ENCODE measurements at regions not wholly inside any gene's neighbourhood (a gene's known extent, or its start where the extent isn't known, plus 50 kb on each side); places are given as distances from the start of the nearest gene placed in this dataset.

- DNase-seq (ENCODE audit: low read depth, low spot score): peak; percentile 30
- H3K9me3 ChIP-seq (ENCODE audit: control insufficient read depth, insufficient read depth, low read length): peaks cover 13% of the 10 kb centered on the region; the same call in 1 of the 2 replicates
- POLR2A ChIA-PET: no interaction called here
- peak overlapping the region; percentile 11 for H3K27ac ChIP-seq (ENCODE audit: low read depth, low read length)
- H3K4me3 ChIP-seq (ENCODE audit: low read depth, low read length): no peak overlapping the region
- H3K27me3 ChIP-seq (ENCODE audit: control insufficient read depth, insufficient read depth, low read length): no peaks in the 10 kb centered on the region
- CTCF ChIA-PET: no interaction called here
- no peak for TF ChIP-seq CTCF (IDR thresholded peaks at IDR 0.05; ENCODE audit: low read depth, low read length)
Observed at GRCh38 chrY:7674465-7674864, 762.9 kb upstream of the AMELY start.

- ChIA-PET POLR2A (no interaction called here), CTCF (no interaction called here)
- Histone ChIP-seq H3K27ac (ENCODE audit: low read depth, low read length) (no peak overlapping the region), H3K4me3 (ENCODE audit: low read depth, low read length) (no peak overlapping the region), H3K27me3 (ENCODE audit: control insufficient read depth, insufficient read depth, low read length) (no peaks in the 10 kb centered on the region), H3K9me3 (ENCODE audit: control insufficient read depth, insufficient read depth, low read length) (peaks cover 3% of the 10 kb centered on the region; the same call in 1 of the 2 replicates)
- DNase-seq (ENCODE audit: low read depth, low spot score): no peak
- no peak for TF ChIP-seq CTCF (IDR thresholded peaks at IDR 0.05; ENCODE audit: low read depth, low read length)
Observed at GRCh38 chrY:7672796-7673195, 761.2 kb upstream of the AMELY start.

GRCh38 chrY:7663261-7663660 is 751.7 kb upstream of the AMELY start:
- H3K27me3 ChIP-seq (ENCODE audit: control insufficient read depth, insufficient read depth, low read length): no peaks in the 10 kb centered on the region
- CTCF ChIA-PET: no interaction called here
- no peak for TF ChIP-seq CTCF (IDR thresholded peaks at IDR 0.05; ENCODE audit: low read depth, low read length)

GRCh38 chrY:7659047-7659446 is 747.5 kb upstream of the AMELY start:
- POLR2A ChIA-PET: no interaction called here
- CTCF ChIA-PET: no interaction called here
- no peak for TF ChIP-seq CTCF (IDR thresholded peaks at IDR 0.05; ENCODE audit: low read depth, low read length)
- no peak for DNase-seq (ENCODE audit: low read depth, low spot score)
- no peak overlapping the region for H3K27ac ChIP-seq (ENCODE audit: low read depth, low read length)
- no peak overlapping the region for H3K4me3 ChIP-seq (ENCODE audit: low read depth, low read length)
- H3K9me3 ChIP-seq (ENCODE audit: control insufficient read depth, insufficient read depth, low read length): peaks cover 6% of the 10 kb centered on the region; the same call in 1 of the 2 replicates
- no peaks in the 10 kb centered on the region for H3K27me3 ChIP-seq (ENCODE audit: control insufficient read depth, insufficient read depth, low read length)

More at GRCh38 chrY:7663261-7663660, 751.7 kb upstream of the AMELY start:
- POLR2A ChIA-PET: no interaction called here
- Histone ChIP-seq H3K9me3 (ENCODE audit: control insufficient read depth, insufficient read depth, low read length) (no peaks in the 10 kb centered on the region), H3K27ac (ENCODE audit: low read depth, low read length) (no peak overlapping the region), H3K4me3 (ENCODE audit: low read depth, low read length) (no peak overlapping the region)
- DNase-seq (ENCODE audit: low read depth, low spot score): no peak

GRCh38 chrY:7656596-7656995 is 745.0 kb upstream of the AMELY start:
- Histone ChIP-seq H3K27me3 (ENCODE audit: control insufficient read depth, insufficient read depth, low read length) (no peaks in the 10 kb centered on the region), H3K27ac (ENCODE audit: low read depth, low read length) (no peak overlapping the region), H3K9me3 (ENCODE audit: control insufficient read depth, insufficient read depth, low read length) (peaks cover 6% of the 10 kb centered on the region; the same call in 1 of the 2 replicates), H3K4me3 (ENCODE audit: low read depth, low read length) (no peak overlapping the region)
- no peak for TF ChIP-seq CTCF (IDR thresholded peaks at IDR 0.05; ENCODE audit: low read depth, low read length)
- ChIA-PET CTCF (no interaction called here), POLR2A (no interaction called here)
- DNase-seq (ENCODE audit: low read depth, low spot score): no peak

Measured in AG04450 (cell line).